GM12878 (cell line): ENCODE measurements at regions not wholly inside any gene's neighbourhood (a gene's known extent, or its start where the extent isn't known, plus 50 kb on each side); places are given as distances from the start of the nearest gene placed in this dataset.

Experiments
- CBFB ChIP-seq: IDR thresholded peaks from 2 replicates; pipeline ENCODE4 v1.6.1; 2016; ENCODE audit warnings: antibody characterized with exemption, low read depth
- CEBPZ ChIP-seq: fragments of 150-350 bp; IDR thresholded peaks from 2 replicates; pipeline ENCODE4 v1.6.1; 2016; ENCODE audit warnings: low read depth, low read length
- ELK1 ChIP-seq: IDR thresholded peaks from 2 replicates; pipeline ENCODE4 v1.6.1; 2012; ENCODE audit warnings: low read depth, low read length, improper control_type of control experiment
- ETV6 ChIP-seq, 2 experiments: fragments of 450-650 bp in 1 of 2; IDR thresholded peaks in 1 of 2; conservative IDR thresholded peaks in 1 of 2; 2 replicates each; pipeline ENCODE4 v1.6.1; 2014; ENCODE audit warnings: antibody characterized with exemption in 1 of 2, borderline replicate concordance in 1 of 2, low read depth in 1 of 2, mild to moderate bottlenecking in 1 of 2, moderate library complexity in 1 of 2
- HDAC6 ChIP-seq: fragments of 200-600 bp; sonication (generic); IDR thresholded peaks from one replicate; pipeline ENCODE4 v1.8.0; 2017; ENCODE audit warnings: antibody characterized with exemption; ENCODE audit not compliant: unreplicated experiment
- NR2C1 ChIP-seq: fragments of 450-650 bp; IDR thresholded peaks from 2 replicates; pipeline ENCODE4 v1.6.1; 2017; ENCODE audit warnings: antibody characterized with exemption, mild to moderate bottlenecking, moderate library complexity
- POU2F2 ChIP-seq: IDR thresholded peaks from 3 replicates; pipeline ENCODE4 v1.6.1; 2011; ENCODE audit warnings: low read depth, mild to moderate bottlenecking, low read length, borderline replicate concordance
- SIN3A ChIP-seq: IDR thresholded peaks from 2 replicates; pipeline ENCODE4 v1.6.1; 2012; ENCODE audit warnings: low read depth, low read length, improper control_type of control experiment
- SMAD5 ChIP-seq: IDR thresholded peaks from 2 replicates; pipeline ENCODE4 v1.6.1; 2016; ENCODE audit warnings: antibody characterized with exemption, low read depth
- SMC3 ChIP-seq: IDR thresholded peaks from 2 replicates; pipeline ENCODE4 v1.6.1; 2011; ENCODE audit warnings: low read length, improper control_type of control experiment, borderline replicate concordance

GRCh38 chrX:113551919-113552318 lies 711.3 kb upstream of the AMOT start (continued):
- TF ChIP-seq CEBPZ, result no peak
- no peak for TF ChIP-seq ELK1
- TF ChIP-seq SIN3A, result no peak
- TF ChIP-seq POU2F2, result no peak
- TF ChIP-seq ETV6 (conservative IDR thresholded peaks at IDR 0.05 in 1 of 2, IDR thresholded peaks at IDR 0.05 in 1 of 2; ENCODE audit: borderline replicate concordance in 1 of 2, low read depth in 1 of 2), result no peak
- TF ChIP-seq SMAD5, result no peak
- no peak for TF ChIP-seq SMC3
- no peak for TF ChIP-seq NR2C1
- no peak for TF ChIP-seq HDAC6
- no peak for TF ChIP-seq CBFB
